GM06990 (cell line): ENCODE measurements at regions not wholly inside any gene's neighbourhood (a gene's known extent, or its start where the extent isn't known, plus 50 kb on each side); places are given as distances from the start of the nearest gene placed in this dataset.

Source experiments
- DNase-seq: peaks from one replicate; pipeline ENCODE4 v3.0.0-alpha.2; 2011; ENCODE audit not compliant: insufficient read length; ENCODE audit errors: extremely low read depth
- H3K27me3 ChIP-seq: replicated peaks from 2 replicates; pipeline ENCODE4 v1.6.0; 2011; ENCODE audit warnings: low read length; ENCODE audit not compliant: control insufficient read depth, insufficient read depth
- H3K36me3 ChIP-seq: 2 replicates; pipeline ENCODE4 v1.5.1; 2011; ENCODE audit warnings: low read length; ENCODE audit not compliant: control insufficient read depth, insufficient read depth
- H3K4me3 ChIP-seq: replicated peaks from 2 replicates; pipeline ENCODE4 v1.5.1; 2011; ENCODE audit warnings: low read depth, mild to moderate bottlenecking, control low read depth, low read length
- CTCF ChIP-seq: IDR thresholded peaks from 2 replicates; pipeline ENCODE4 v1.5.1; 2011; ENCODE audit warnings: low read length, control low read depth, mild to moderate bottlenecking, inconsistent platforms; ENCODE audit not compliant: insufficient read depth, poor library complexity, severe bottlenecking

- H3K27me3 ChIP-seq = no peaks in the 10 kb centered on the region; the same call in 1 of the 2 replicates
- H3K36me3 ChIP-seq = no peaks in the 10 kb centered on the region
- DNase-seq = no peak
- no peak for TF ChIP-seq CTCF
- H3K4me3 ChIP-seq = no peak overlapping the region
Observed at GRCh38 chr1:9449110-9449627, 90.1 kb upstream of the SLC25A33 start.

DNA sequence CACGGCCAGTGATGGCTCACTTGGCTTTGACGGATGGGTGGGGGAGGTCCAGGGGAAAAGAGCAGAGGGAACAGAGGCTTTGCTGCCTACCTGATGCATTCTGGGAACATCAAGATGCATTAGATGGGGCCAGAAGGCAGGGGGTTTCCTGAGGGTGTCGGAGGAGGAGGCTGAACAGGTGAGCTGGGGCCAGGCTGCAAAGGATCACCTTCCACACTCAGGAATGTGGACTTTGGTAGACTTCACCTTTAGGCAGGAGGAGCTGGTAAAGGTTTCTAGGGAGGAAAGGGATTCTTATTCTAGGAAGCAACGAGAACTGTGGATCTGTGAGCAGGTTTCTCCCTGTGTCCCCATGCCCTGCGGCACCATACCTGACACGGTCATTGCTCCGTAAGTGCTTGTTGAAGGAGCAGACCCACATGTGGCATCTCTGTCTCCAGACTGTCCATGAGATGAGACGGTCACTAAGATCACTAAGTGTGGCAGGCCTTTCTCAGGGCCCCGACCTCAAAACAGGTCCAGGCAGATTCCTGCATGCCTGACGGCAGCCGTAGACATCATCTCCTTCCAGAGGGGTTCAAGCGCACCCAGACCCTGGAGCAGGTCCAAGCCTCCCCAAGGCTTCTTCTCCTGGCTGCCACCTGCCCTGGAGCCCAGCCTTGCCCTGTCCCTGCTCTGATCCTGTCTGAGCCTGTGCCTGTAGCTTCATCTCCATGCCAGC lies 89.1 kb upstream of the SLC25A33 start:
- no peak for DNase-seq
- no peaks in the 10 kb centered on the region; the same call in 1 of the 2 replicates for H3K27me3 ChIP-seq

GRCh38 chr1:9451081-9451480 lies 88.2 kb upstream of the SLC25A33 start:
- no peaks in the 10 kb centered on the region for H3K36me3 ChIP-seq
- no peaks in the 10 kb centered on the region; the same call in 1 of the 2 replicates for H3K27me3 ChIP-seq
- no peak for TF ChIP-seq CTCF
- DNase-seq = no peak
- H3K4me3 ChIP-seq = no peak overlapping the region

More for the DNA sequence above, 89.1 kb upstream of the SLC25A33 start:
- Histone ChIP-seq H3K36me3 (no peaks in the 10 kb centered on the region), H3K4me3 (no peak overlapping the region)
- no peak for TF ChIP-seq CTCF

- Histone ChIP-seq H3K27me3 (no peaks in the 10 kb centered on the region; the same call in 1 of the 2 replicates), H3K4me3 (no peak overlapping the region), H3K36me3 (no peaks in the 10 kb centered on the region)
- no peak for DNase-seq
- no peak for TF ChIP-seq CTCF
Observed at GRCh38 chr1:9452516-9453140, 86.6 kb upstream of the SLC25A33 start.

GRCh38 chr1:9453375-9453774 lies 85.9 kb upstream of the SLC25A33 start:
- H3K36me3 ChIP-seq = no peaks in the 10 kb centered on the region
- no peak for TF ChIP-seq CTCF
- no peak for DNase-seq
- H3K27me3 ChIP-seq = no peaks in the 10 kb centered on the region; the same call in 1 of the 2 replicates
- H3K4me3 ChIP-seq = no peak overlapping the region
